Adrenal gland (tissue), 5 donors: ENCODE measurements at regions not wholly inside any gene's neighbourhood (a gene's known extent, or its start where the extent isn't known, plus 50 kb on each side); places are given as distances from the start of the nearest gene placed in this dataset.

ENCODE experiments used
- CTCF ChIP-seq, 6 experiments: fragments of 450-650 bp in 4 of 6; fragments of 200-600 bp in 2 of 6; sonication (generic) in 1 of 6; IDR thresholded peaks; 1 replicate in 5 of 6; 2 replicates in 1 of 6; pipeline versions ENCODE4 v1.5.1 to v1.8.0; 2016 to 2021; ENCODE audit warnings: antibody characterized with exemption in 6 of 6, mild to moderate bottlenecking in 2 of 6, moderate library complexity in 1 of 6
- POLR2A ChIP-seq, 2 donors: fragments of 450-650 bp; IDR thresholded peaks; one replicate each; pipeline ENCODE4 v1.6.1; 2017; ENCODE audit warnings: antibody characterized with exemption in 2 of 2, mild to moderate bottlenecking in 2 of 2, moderate library complexity in 1 of 2
- donor health status: DM: no; HTN: no; CAD: no.

GRCh38 chr1:57544345-57544744 lies 120.5 kb upstream of the DAB1 start:
- TF ChIP-seq CTCF (IDR thresholded peaks at IDR 0.05) (no peak), POLR2A (IDR thresholded peaks at IDR 0.05) (no peak)
